H1 (cell line): ENCODE measurements at regions not wholly inside any gene's neighbourhood (a gene's known extent, or its start where the extent isn't known, plus 50 kb on each side); places are given as distances from the start of the nearest gene placed in this dataset.

Experiments
- CTCF ChIA-PET: fragments of 300-600 bp; sonication (Branson Sonifier 250); formaldehyde crosslinking; loops from one replicate; lab custom pipeline; 2021; ENCODE audit not compliant: partially characterized antibody; lab: Charles Lee
- POLR2A ChIA-PET: fragments of 300-600 bp; sonication (Branson Sonifier 250); formaldehyde crosslinking; loops from one replicate; lab custom pipeline; 2021; ENCODE audit warnings: inconsistent platforms; ENCODE audit not compliant: partially characterized antibody; lab: Charles Lee
- DNase-seq, 2 experiments: peaks; one replicate each; pipeline versions ENCODE4 v3.0.0 to v3.0.0-alpha.2; 2010 to 2022; ENCODE audit warnings: low spot score in 2 of 2, low read depth in 1 of 2, mixed read lengths in 1 of 2
- FAIRE-seq: peaks from 2 replicates; lab custom pipeline; 2011; peaks lifted over from hg19 to GRCh38; lab: Jason Lieb, UNC
- H2AFZ ChIP-seq: 2 replicates; pipeline ENCODE4 v1.8.1; 2012; ENCODE audit warnings: low read length, inconsistent platforms
- H2AK5ac ChIP-seq: 2 replicates; pipeline ENCODE4 v1.6.1; 2013; ENCODE audit warnings: low read depth, low read length
- H2BK120ac ChIP-seq: replicated peaks from 2 replicates; pipeline ENCODE3; 2013; ENCODE audit warnings: low read depth, low read length, inconsistent platforms
- H2BK12ac ChIP-seq: 2 replicates; pipeline ENCODE4 v1.6.1; 2013; ENCODE audit warnings: low read depth, low read length
- H2BK15ac ChIP-seq: 2 replicates; pipeline ENCODE4 v1.6.1; 2013; ENCODE audit warnings: low read length
- H2BK20ac ChIP-seq: 2 replicates; pipeline ENCODE4 v1.6.1; 2013; ENCODE audit warnings: low read length
- H2BK5ac ChIP-seq: 2 replicates; pipeline ENCODE4 v1.6.1; 2013; ENCODE audit warnings: low read depth, low read length
- H3K14ac ChIP-seq: 2 replicates; pipeline ENCODE4 v1.6.1; 2013; ENCODE audit warnings: inconsistent platforms; ENCODE audit not compliant: insufficient read length
- H3K18ac ChIP-seq: 2 replicates; pipeline ENCODE4 v1.6.1; 2013; ENCODE audit warnings: low read length; ENCODE audit errors: extremely low read depth
- H3K23ac ChIP-seq: 2 replicates; pipeline ENCODE4 v1.6.1; 2013; ENCODE audit warnings: inconsistent platforms; ENCODE audit not compliant: insufficient read length
- H3K23me2 ChIP-seq: 2 replicates; pipeline ENCODE4 v1.6.1; 2013; ENCODE audit warnings: low read depth, low read length
- H3K27ac ChIP-seq: 2 replicates; pipeline ENCODE4 v1.6.1; 2011; ENCODE audit warnings: low read depth, low read length, inconsistent platforms
- H3K27me3 ChIP-seq, 4 experiments: replicated peaks in 1 of 4; 1 replicate in 1 of 4; 2 replicates in 3 of 4; pipeline versions ENCODE4 v1.6.1 to v1.8.1; 2011 to 2013; ENCODE audit warnings: low read length in 3 of 4, mild to moderate bottlenecking in 3 of 4, inconsistent platforms in 2 of 4, mixed read lengths in 2 of 4, moderate library complexity in 1 of 4; ENCODE audit not compliant: control insufficient read depth in 3 of 4, insufficient read depth in 3 of 4; ENCODE audit errors: extremely low read depth in 1 of 4
- H3K36me3 ChIP-seq, 4 experiments: 2 replicates each; pipeline versions ENCODE4 v1.6.1 to v1.8.1; 2011 to 2013; ENCODE audit warnings: mild to moderate bottlenecking in 4 of 4, low read length in 3 of 4, moderate library complexity in 2 of 4, control low read depth in 1 of 4, inconsistent platforms in 1 of 4; ENCODE audit not compliant: insufficient read depth in 4 of 4, control insufficient read depth in 2 of 4
- H3K4ac ChIP-seq: replicated peaks from 2 replicates; pipeline ENCODE3; 2013; ENCODE audit warnings: low read length, low read depth, mixed read lengths, inconsistent platforms; ENCODE audit not compliant: insufficient read length
- H3K4me1 ChIP-seq, 4 experiments: replicated peaks in 1 of 4; 1 replicate in 1 of 4; 2 replicates in 3 of 4; pipeline versions ENCODE4 v1.6.1 to v1.8.1; 2011 to 2013; ENCODE audit warnings: low read length in 3 of 4, inconsistent platforms in 2 of 4, mixed read lengths in 1 of 4; ENCODE audit not compliant: insufficient read depth in 4 of 4, control insufficient read depth in 3 of 4
- H3K4me2 ChIP-seq, 2 experiments: 2 replicates each; pipeline versions ENCODE4 v1.6.1 to v1.8.1; 2011 to 2013; ENCODE audit warnings: low read depth in 2 of 2, low read length in 2 of 2, control low read depth in 1 of 2, inconsistent platforms in 1 of 2, mild to moderate bottlenecking in 1 of 2; ENCODE audit not compliant: insufficient read depth in 1 of 2
- H3K4me3 ChIP-seq, 4 experiments: fragments of 200-600, 300-600 bp in 1 of 4; sonication (generic), shearing (Covaris generic), sonication (Bioruptor Twin) in 1 of 4; 2 replicates each; pipeline versions ENCODE4 v1.5.1 to v1.8.1; 2011 to 2016; ENCODE audit warnings: low read length in 4 of 4, low read depth in 3 of 4, control low read depth in 2 of 4, inconsistent platforms in 2 of 4, mild to moderate bottlenecking in 2 of 4, mixed read lengths in 1 of 4, moderate library complexity in 1 of 4; ENCODE audit not compliant: insufficient read depth in 2 of 4; ENCODE audit errors: extremely low read depth in 1 of 4
- H3K56ac ChIP-seq: replicated peaks from 2 replicates; pipeline ENCODE3; 2013; ENCODE audit warnings: low read depth, mild to moderate bottlenecking, mixed read lengths, low read length, inconsistent platforms; ENCODE audit not compliant: insufficient read length
- H3K79me1 ChIP-seq: 2 replicates; pipeline ENCODE4 v1.6.1; 2013; ENCODE audit warnings: low read depth, low read length, control low read depth
- H3K79me2 ChIP-seq, 2 experiments: 2 replicates each; pipeline versions ENCODE4 v1.6.1 to v1.8.1; 2012 to 2013; ENCODE audit warnings: low read length in 2 of 2, mild to moderate bottlenecking in 2 of 2, inconsistent platforms in 1 of 2; ENCODE audit not compliant: insufficient read depth in 2 of 2, control insufficient read depth in 1 of 2
- H3K9ac ChIP-seq, 4 experiments: replicated peaks in 1 of 4; 1 replicate in 1 of 4; 2 replicates in 3 of 4; pipeline versions ENCODE4 v1.6.1 to v1.8.1; 2011 to 2013; ENCODE audit warnings: low read depth in 3 of 4, low read length in 3 of 4, control low read depth in 2 of 4, mild to moderate bottlenecking in 2 of 4, moderate library complexity in 2 of 4, inconsistent platforms in 1 of 4; ENCODE audit errors: extremely low read depth in 1 of 4
- H3K9me3 ChIP-seq, 2 experiments: 2 replicates each; pipeline versions ENCODE4 v1.6.1 to v1.8.1; 2012 to 2013; ENCODE audit warnings: mild to moderate bottlenecking in 2 of 2, moderate library complexity in 2 of 2, control low read depth in 1 of 2, inconsistent platforms in 1 of 2, low read depth in 1 of 2, low read length in 1 of 2, mixed read lengths in 1 of 2; ENCODE audit not compliant: insufficient read depth in 2 of 2
- H4K20me1 ChIP-seq, 2 experiments: replicated peaks in 1 of 2; 2 replicates each; pipeline versions ENCODE3 to v1.8.1; 2011 to 2013; ENCODE audit warnings: inconsistent platforms in 2 of 2, low read length in 2 of 2, mild to moderate bottlenecking in 1 of 2; ENCODE audit not compliant: insufficient read depth in 2 of 2, control insufficient read depth in 1 of 2
- H4K5ac ChIP-seq: 2 replicates; pipeline ENCODE4 v1.6.1; 2013; ENCODE audit warnings: low read length, low read depth, mixed read lengths, inconsistent platforms; ENCODE audit not compliant: insufficient read length
- H4K8ac ChIP-seq: 2 replicates; pipeline ENCODE4 v1.8.0; 2013; ENCODE audit warnings: mild to moderate bottlenecking, moderate library complexity, low read length, inconsistent platforms; ENCODE audit not compliant: insufficient read depth; ENCODE audit errors: extremely low read depth
- H4K91ac ChIP-seq: replicated peaks from 2 replicates; pipeline ENCODE3; 2013; ENCODE audit warnings: low read length, mixed read lengths, inconsistent platforms; ENCODE audit not compliant: insufficient read length
- BRCA1 ChIP-seq: IDR thresholded peaks from 2 replicates; pipeline ENCODE4 v1.6.1; 2012; ENCODE audit warnings: low read depth, low read length, improper control_type of control experiment
- EP300 ChIP-seq, 2 experiments: IDR thresholded peaks; 1 replicate in 1 of 2; 2 replicates in 1 of 2; pipeline ENCODE4 v1.6.1; 2011 to 2012; ENCODE audit warnings: low read depth in 2 of 2, low read length in 2 of 2, mild to moderate bottlenecking in 2 of 2, borderline replicate concordance in 1 of 2, inconsistent platforms in 1 of 2, moderate library complexity in 1 of 2
- EZH2 ChIP-seq: fragments of 200-600 bp; sonication (generic); IDR thresholded peaks from 2 replicates; pipeline ENCODE4 v1.7.1; 2012; ENCODE audit warnings: low read depth, mild to moderate bottlenecking, moderate library complexity, low read length, inconsistent platforms; ENCODE audit not compliant: severe bottlenecking
- NRF1 ChIP-seq: IDR thresholded peaks from 2 replicates; pipeline ENCODE4 v1.6.1; 2011; ENCODE audit warnings: mild to moderate bottlenecking, low read depth, low read length, improper control_type of control experiment
- POLR2AphosphoS5 ChIP-seq: IDR thresholded peaks from 2 replicates; pipeline ENCODE4 v1.6.1; 2011; ENCODE audit warnings: low read depth, low read length
- POU5F1 ChIP-seq: IDR thresholded peaks from 2 replicates; pipeline ENCODE4 v1.6.1; 2011; ENCODE audit warnings: low read depth, mild to moderate bottlenecking, low read length, moderate library complexity
- RAD21 ChIP-seq, 2 experiments: IDR thresholded peaks in 1 of 2; conservative IDR thresholded peaks in 1 of 2; 2 replicates each; pipeline ENCODE4 v1.6.1; 2011; ENCODE audit warnings: low read depth in 2 of 2, low read length in 2 of 2, improper control_type of control experiment in 1 of 2, inconsistent platforms in 1 of 2, mild to moderate bottlenecking in 1 of 2, moderate library complexity in 1 of 2
- RNF2 ChIP-seq: fragments of 200-900, 300-1000 bp; sonication (generic); IDR thresholded peaks from 2 replicates; pipeline ENCODE4 v1.7.1; 2016; ENCODE audit warnings: borderline replicate concordance, low read depth, mild to moderate bottlenecking, antibody characterized with exemption, low read length; ENCODE audit not compliant: poor library complexity, severe bottlenecking; ENCODE audit errors: missing control alignments
- SIRT6 ChIP-seq: IDR thresholded peaks from one replicate; pipeline ENCODE4 v1.7.1; 2012; ENCODE audit warnings: low read length, inconsistent platforms
- SIX5 ChIP-seq: IDR thresholded peaks from 2 replicates; pipeline ENCODE4 v1.6.1; 2011; ENCODE audit warnings: mild to moderate bottlenecking, low read depth, low read length
- SRF ChIP-seq: IDR thresholded peaks from 2 replicates; pipeline ENCODE4 v1.6.1; 2011; ENCODE audit warnings: mild to moderate bottlenecking, low read depth, low read length, moderate library complexity
- TAF1 ChIP-seq: IDR thresholded peaks from 2 replicates; pipeline ENCODE4 v1.6.1; 2011; ENCODE audit warnings: mild to moderate bottlenecking, low read depth, low read length
- TAF7 ChIP-seq: optimal IDR thresholded peaks from 2 replicates; pipeline ENCODE3; 2011; ENCODE audit warnings: low read depth, mild to moderate bottlenecking, inconsistent platforms, low read length, moderate library complexity, borderline replicate concordance
- WGBS, 2 experiments: shearing (Covaris generic) in 1 of 2; methylation state at CpG; one replicate each; pipeline versions ENCODE4 v1.1.6 to v1.1.7; 2013 to 2015; ENCODE audit warnings: low lambda C conversion rate in 2 of 2, mixed read lengths in 2 of 2, inconsistent platforms in 1 of 2, low coverage in 1 of 2, missing lambda C conversion rate in 1 of 2; ENCODE audit not compliant: insufficient replicate concordance in 2 of 2, insufficient coverage in 1 of 2, insufficient read length in 1 of 2; ENCODE audit errors: extremely low coverage in 1 of 2, missing lambda C conversion rate in 1 of 2; 5-methylcytosine and 5-hydroxymethylcytosine counted together
- TF ChIP-seq, protein P1 (sequence below): IDR thresholded peaks from 2 replicates; pipeline ENCODE4 v1.6.1; 2012; ENCODE audit warnings: inconsistent platforms

DNA sequence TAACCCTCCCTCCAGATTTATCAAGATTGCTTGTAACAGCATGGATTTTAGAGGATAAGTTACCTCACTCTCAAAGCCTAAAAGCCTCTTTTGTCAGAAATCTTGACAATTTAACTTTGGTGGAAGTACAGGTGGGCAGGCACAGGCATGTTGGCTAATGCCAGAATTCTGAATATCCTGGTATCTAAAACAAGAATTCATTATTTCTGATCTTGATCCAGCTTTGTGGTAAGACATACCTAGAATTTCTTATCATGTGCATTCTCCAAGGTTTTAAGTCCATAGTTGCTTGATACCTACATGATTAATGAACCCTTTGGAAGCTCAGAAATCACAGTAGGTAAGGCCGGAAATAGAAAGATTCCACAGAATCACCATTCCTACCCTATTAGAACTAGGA, 109.9 kb upstream of the TTC14 start:
- H2BK120ac ChIP-seq = no peak overlapping the region
- H3K4ac ChIP-seq = no peak overlapping the region
- no peaks in the 10 kb centered on the region for H4K20me1 ChIP-seq
- H3K4me1 ChIP-seq = no peaks in the 10 kb centered on the region
- H3K27ac ChIP-seq = no peak overlapping the region
- no peaks in the 10 kb centered on the region for H3K9me3 ChIP-seq
- WGBS, 2 experiments = 95% methylated on average over 1 of the region's 1 CpG; no CpG with 5 or more reads in 1 of the 2 experiments
- DNase-seq (no peak), FAIRE-seq (no peak)
- no peak overlapping the region for H3K23ac ChIP-seq
- POLR2A ChIA-PET = no interaction called here
- no peak overlapping the region for H4K8ac ChIP-seq
- H3K9ac ChIP-seq = no peak overlapping the region
- no peak overlapping the region for H3K56ac ChIP-seq
- no peaks in the 10 kb centered on the region for H3K27me3 ChIP-seq
- H2BK15ac ChIP-seq = no peak overlapping the region
- no peak overlapping the region for H2BK5ac ChIP-seq
- H4K5ac ChIP-seq = no peak overlapping the region
- CTCF ChIA-PET = no interaction called here
- H4K91ac ChIP-seq = no peak overlapping the region
- no peaks in the 10 kb centered on the region for H3K36me3 ChIP-seq
- H2BK12ac ChIP-seq = no peak overlapping the region
- H3K4me3 ChIP-seq = no peak overlapping the region
- H3K18ac ChIP-seq = no peak overlapping the region
- no peak overlapping the region for H2BK20ac ChIP-seq
- H3K23me2 ChIP-seq = no peaks in the 10 kb centered on the region
- no peaks in the 10 kb centered on the region for H3K79me1 ChIP-seq
- no peak overlapping the region for H3K4me2 ChIP-seq
- H3K79me2 ChIP-seq = no peaks in the 10 kb centered on the region
- no peak overlapping the region for H3K14ac ChIP-seq
- H2AFZ ChIP-seq = no peak overlapping the region
- H2AK5ac ChIP-seq = no peak overlapping the region
- TF ChIP-seq SIRT6 (no peak), POLR2AphosphoS5 (no peak), SIX5 (no peak), TAF7 (no peak), EP300 (IDR thresholded peaks at IDR 0.05; ENCODE audit: borderline replicate concordance in 1 of 2, low read depth in 2 of 2, low read length in 2 of 2) (no peak), POU5F1 (no peak), SRF (no peak), RAD21 (IDR thresholded peaks at IDR 0.05 in 1 of 2, conservative IDR thresholded peaks at IDR 0.05 in 1 of 2; ENCODE audit: low read depth in 2 of 2, low read length in 2 of 2) (no peak), NRF1 (no peak), BRCA1 (no peak), RNF2 (no peak), EZH2 (no peak), TAF1 (no peak)
- TF ChIP-seq, protein P1, sequence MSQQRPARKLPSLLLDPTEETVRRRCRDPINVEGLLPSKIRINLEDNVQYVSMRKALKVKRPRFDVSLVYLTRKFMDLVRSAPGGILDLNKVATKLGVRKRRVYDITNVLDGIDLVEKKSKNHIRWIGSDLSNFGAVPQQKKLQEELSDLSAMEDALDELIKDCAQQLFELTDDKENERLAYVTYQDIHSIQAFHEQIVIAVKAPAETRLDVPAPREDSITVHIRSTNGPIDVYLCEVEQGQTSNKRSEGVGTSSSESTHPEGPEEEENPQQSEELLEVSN = no peak
